Stimulated activated CD4-positive, alpha-beta T cell treated with anti-CD3 and anti-CD28 coated beads, Interleukin-2, amount 100 ng/mL, for 48 hours (primary cell): ENCODE measurements at regions not wholly inside any gene's neighbourhood (a gene's known extent, or its start where the extent isn't known, plus 50 kb on each side); places are given as distances from the start of the nearest gene placed in this dataset.
"Not testable (repeated sequence)": the region's sequence is repeated elsewhere in the genome, so short reads cannot be mapped to it uniquely, and the experiment has no call there.

ENCODE experiments used
- DNase-seq, 2 donors: peaks; one replicate each; pipeline ENCODE4 v3.0.0-alpha.2; 2020

DNA sequence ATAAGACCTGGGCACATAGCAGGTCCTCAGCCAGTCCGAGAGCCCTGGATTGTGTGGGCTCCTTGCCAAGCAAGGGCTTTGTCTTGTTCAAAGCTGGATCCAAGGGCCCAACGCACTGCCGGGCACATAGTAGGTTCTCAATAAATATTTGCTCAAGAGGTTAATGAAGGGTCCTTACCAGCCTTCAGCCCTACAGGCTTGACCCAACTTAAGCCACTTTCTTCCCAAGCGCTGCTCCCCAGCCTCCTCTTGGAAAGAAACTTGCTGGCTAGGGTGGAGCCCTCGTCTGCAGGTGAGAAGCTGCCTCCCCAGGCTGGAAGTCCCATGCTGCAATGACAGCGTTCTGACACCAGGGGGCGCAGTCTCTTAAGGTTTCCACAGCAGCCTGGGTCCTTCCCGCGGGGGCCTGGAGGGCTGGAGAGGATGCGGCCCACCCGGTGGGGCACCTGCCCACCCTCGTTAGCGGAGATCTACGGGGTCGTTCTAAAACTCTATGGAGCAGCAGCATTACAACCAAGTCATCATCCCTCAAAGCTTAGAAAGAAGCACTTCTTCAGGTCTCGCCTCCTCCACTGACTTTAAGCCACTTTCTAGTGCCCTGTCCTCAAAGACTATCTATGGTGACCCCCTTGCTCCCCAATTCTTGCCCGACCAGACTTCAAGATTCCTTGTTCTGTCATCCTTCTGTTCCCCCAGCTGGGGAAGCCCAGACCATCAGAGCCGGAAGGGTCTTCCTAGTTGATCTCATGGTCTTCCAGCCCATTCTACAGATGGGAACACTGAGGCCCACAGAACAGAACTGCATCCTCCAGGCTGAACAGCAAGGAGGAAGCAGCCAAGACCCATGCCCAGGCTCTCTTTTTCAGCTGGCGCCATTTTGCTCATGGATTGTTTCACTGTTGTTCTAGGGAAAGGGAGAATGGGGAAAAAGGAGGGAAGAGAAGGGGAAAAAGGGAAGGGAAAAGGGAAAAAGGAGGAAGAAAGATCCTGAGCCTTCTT, 115.4 kb downstream of the LHX2 start:
- DNase-seq: peak; percentile 80 to 83

DNA sequence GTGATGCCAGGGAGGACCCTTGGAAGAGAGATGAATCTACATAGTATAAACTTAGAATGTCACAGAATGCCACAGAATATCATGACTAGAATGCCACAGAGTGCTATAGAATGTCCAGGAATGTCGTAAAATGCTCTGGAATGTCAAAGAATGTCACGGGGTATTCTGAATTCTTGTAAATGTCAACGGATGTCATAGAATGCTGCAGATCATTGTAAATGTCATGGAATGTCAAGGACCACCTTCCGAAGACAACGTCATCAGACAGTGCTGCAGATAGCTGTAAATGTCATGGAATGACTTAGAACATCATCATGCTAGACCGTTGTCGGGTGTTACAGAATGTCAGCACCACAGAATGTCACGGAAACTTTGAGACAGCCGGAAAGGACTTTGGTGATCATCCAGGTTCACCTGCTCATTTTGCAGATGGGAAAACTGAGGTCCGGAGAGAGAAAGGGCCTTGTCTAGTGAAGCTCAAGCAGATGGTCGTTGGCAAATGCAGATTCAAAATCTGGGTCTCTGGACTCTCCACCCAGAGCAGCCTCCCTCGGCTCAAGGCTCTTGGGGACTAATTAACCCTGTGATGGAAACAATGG, 117.1 kb downstream of the LHX2 start:
- no peak for DNase-seq

DNA sequence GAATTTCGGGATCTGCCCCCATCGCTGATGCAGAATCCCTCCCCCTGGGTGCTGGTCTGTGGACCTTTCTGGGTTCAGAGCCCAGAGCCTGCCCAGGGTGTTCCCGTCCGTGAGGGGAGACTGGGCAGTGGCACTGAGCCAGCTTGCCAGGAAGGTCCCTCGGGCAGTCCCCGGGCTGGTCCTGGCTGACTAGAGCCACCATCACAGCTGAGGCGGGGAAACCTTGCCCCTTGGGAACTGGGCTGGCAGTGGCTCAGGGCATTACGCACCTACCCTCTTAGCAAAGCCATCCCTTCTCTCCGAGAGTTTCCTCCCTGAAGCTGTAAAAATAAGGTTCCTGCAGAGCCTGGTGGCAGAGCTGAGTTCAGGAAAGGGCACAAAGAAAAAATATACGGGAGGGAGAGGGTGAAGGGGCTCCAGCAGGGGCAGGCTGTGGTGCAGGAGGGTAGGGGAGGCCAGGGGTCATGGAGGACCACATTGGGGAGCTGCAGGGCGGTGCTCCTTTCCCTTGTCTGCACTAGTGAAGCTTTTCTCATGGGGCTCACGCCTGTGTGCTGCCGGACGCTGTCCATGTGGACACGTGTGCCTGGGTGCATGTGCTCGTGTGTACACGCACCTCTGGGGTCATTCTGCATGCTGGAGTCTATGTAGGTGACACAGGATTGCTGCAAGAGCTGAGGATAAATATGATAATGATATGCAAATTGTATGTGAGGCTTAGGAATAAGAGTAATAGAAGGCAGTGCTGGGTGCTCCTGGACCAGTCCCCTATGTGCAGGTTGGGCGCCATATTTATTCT, 118.9 kb downstream of the LHX2 start:
- DNase-seq: no peak

DNA sequence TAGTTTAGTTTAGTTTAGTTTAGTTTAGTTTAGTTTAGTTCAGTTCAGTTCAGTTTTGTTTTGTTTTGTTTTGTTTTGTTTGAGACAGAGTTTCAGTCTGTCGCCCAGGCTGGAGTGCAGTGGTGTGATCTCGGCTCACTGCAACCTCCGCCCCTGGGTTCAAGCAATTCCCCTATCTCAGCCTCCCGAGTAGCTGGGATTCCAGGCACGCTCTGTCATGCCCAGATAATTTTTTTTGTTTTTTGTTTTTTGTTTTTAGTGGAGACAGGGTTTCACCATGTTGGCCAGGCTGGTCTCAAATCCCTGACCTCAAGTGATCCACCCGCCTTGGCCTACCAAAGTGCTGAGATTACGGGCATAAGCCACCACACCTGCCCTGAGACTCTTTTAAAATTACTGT, 120.0 kb downstream of the LHX2 start:
- not testable (repeated sequence) for DNase-seq

DNA sequence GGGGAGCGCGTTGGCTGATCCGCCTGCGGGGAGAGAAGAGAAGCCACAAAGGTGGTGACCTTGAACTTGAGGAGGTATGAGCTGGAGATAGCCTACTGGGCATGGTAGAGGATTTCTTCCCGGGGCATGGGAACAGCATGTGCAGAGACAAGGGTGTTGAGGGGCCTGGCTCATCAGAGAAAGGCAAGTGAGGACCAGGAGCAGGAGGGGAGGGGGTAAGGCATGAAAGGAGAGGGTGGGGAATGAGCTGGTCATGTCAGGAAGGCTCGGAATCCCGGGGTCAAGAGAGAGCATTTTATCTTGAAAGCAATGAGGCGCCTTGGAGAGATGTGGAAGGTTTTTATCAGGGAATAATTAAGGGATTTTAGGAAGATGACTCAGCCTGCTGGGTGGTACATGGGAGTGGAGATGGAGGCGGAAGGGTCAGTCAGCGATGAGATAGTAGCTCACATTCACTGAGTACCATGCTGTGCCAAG, 121.1 kb downstream of the LHX2 start:
- no peak for DNase-seq

DNA sequence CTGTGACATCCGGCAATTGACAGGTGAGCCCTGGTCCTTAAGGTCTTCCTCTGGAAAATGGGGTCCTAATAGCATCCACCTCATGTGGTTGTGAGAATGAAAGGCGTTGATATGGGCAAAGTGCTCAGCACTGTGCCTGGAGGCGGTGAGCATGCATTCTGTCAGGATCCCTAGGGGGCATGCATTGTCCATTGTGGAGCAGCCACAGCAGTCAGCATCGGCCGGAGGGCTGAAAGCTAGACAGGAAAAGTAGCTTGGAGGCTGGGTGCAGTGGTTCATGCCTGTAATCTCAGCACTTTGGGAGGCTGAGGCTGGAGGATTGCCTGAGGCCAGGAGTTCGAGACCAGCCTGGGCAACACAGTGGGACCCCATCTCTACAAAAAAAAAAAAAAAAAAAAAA, 122.2 kb downstream of the LHX2 start:
- no peak for DNase-seq

DNA sequence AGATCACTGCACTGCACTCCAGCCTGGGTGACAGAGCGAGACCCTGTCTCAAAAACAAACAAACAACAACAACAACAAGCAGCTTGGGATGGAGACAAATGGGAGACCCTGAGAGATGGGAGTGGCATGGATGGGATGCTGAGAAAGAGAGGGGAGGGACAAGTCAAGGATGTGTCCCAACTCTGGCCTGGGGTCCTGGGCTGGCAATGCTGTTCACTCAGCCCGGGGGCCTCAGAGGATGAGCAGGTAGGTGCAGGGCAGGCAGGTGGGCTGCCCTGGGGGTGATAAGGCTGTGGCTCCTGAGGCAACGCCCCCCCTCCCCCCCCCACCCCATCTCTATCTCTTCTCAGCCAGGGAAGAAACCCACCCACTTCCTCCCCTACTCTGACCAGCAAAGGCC, 123.0 kb downstream of the LHX2 start:
- no peak for DNase-seq

DNA sequence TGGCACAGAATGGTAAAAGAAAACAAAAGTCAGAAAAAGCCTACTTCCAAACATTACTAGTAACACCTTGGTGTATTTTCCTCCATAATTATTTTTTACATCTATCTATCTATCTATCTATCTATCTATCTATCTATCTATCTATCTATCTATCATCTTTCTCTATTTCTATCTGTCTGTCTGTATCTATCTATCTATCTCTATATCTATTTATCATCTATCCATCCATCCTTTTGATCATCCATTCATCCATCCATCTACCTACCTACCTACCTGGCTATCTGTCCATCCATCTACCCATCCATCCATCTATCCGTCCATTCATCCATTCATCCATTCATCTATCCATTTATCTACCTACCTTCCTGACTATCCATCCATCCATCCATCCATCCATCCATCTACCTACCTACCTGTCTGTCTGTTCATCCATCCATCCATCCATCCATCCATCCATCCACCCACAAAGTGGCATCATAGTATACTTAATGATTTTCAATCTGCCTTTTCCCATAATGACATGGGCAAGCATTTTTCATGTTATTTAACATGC, 121.9 kb upstream of the NEK6 start:
- DNase-seq: no peak

DNA sequence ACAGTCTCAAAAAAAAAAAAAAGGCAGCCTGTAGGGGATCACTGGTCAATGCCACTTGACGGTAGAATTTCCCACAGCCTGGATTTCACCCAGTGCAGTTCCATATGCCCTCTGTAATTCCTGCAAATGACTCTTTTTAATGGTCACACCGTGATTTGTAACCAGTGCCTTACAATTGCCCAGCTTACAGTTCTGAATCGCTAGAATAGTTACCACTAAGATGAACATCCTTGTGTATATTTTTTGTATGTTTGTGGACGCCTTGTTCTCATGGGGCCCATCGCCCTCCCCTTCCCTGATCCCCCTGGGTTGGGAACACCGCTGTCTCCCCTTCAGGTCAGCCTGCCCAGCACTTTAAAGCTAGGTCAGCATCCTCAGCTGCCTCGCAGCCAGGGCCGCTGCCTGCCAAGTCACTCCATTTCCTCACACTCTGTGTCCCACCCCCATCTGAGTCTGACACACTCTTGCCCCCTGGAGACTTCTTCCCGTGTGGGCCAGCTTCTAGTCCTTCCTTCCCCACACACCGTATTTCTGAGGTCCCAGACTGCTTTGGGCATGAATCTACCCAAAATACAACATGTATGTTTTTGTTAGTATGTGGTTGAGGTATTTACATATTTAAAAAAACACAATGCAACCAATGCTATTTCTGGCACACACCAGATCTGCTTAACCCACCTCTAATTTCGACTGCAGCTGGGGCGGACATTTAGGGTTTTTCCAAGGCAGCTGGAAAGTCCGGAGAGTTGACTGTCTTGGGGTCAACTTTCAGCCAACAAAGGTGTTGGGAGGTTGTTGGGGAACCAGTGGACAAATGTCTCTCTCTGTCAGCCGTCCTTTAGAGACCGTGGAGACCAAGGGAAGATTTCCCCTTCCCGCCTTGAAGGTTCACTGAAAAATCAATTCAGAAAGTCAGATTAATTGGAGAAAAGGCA, 120.5 kb upstream of the NEK6 start:
- no peak for DNase-seq

DNA sequence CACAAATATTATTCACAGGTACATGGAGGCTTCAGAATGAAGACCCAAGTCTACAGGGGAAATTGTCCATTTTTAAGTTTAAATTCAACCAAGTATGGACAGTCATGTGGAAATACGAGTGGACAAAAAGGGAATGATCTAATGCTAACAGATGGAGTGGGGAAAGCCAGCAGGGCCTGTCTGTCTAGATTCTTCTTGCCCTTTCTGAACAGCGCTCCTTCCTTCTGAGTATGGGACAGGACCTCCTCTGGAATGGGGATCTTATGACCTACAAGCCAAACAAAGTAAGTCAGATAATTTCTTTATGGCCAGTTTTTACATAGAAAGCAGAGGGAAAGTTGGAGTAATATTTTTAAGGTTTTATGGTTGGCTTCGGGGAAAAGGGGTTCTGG, 119.8 kb upstream of the NEK6 start:
- DNase-seq: no peak

DNA sequence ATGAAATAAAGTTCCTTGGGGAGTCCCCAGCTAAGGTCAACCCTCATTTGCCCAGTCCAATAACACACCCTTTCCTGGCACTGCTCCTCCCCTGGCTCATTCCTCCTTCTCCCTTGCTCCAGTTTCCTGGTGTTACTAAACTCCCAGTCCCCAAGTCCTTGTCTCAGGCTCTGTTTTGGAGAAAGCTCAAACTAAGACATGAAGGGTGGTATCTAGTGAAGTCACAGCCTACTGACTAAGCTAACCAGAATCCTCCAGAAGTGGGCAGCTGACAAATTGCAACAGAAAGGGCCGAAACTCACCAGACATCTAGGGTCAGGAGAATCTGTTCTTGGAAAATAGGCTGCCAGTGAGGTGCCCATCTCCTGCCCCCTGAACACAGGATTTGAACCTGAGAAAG, 118.7 kb upstream of the NEK6 start:
- no peak for DNase-seq

DNA sequence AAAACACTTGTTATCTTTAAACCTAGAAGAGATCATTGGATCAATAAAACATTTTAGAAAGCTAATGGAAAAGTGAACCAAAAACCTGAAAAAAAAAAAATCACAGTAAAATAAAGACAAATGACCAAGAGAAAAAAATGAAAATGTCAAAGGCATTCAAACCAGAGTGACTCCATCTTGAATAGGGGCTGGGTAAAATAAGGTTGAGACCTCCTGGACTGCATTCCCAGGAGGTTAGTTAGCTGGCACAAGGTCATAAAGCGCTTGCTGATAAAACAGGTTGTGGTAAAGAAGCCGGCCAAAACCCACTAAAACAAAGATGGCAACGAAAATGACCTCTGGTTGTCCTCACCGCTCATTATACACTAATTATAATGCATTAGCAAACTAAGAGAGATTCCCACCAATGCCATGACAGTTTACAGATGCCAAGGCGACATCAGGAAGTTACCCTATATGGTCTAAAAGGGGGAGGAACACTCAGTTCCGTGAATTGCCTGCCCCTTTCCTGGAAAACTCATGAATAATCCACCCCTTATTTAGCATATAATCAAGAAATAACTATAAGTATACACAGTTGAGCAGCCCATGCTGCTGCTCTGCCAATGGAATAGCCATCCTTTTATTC, 116.7 kb upstream of the NEK6 start:
- no peak for DNase-seq

DNA sequence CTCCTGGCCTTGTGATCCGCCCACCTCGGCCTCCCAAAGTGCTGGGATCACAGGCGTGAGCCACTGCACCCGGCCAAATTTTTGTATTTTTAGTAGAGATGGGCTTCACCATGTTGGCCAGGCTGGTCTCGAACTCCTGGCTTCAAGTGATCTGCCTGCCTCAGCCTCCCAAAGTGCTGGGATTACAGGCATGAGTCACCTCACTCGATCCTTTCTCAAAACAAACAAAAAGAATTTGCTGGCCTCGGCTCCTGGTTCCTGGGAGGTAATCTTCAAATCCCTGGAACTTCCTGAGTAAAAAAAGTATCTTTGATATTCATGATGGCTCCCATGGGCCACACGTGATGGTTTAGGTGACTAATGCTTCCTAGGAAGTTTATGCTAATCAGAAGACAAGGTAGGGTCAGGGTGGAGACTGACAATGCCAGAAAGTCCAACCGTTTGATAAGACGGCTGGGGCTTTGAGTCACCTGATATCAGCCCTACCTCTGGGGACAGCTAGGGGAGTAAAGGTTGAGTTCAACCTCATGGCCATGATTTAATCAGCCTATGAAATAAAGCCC, 113.1 kb upstream of the NEK6 start:
- DNase-seq: not testable (repeated sequence)

DNA sequence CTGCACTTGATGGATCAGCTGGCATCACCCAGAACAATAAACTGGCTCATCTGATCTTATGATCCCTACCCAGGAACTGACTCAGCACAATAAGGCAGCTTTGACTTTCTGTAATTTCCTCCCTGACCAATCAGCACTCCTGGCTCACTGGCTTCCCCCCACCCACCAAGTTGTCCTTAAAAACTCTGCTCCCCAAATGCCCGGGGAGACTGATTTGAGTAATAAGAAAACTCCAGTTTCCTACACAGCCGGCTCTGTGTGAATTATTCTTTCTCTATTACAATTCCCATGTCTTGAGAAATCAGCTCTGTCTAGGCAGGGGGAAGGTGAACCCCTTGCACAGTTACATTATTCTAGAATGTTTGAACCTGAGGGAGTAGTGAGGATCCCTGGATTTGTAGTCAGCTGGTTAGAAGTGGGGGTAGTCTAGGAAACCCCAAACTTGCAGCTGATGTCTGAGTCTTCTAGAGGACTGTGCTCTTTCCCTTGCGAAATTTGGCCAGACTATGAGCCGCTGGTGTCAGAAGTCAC, 111.7 kb upstream of the NEK6 start:
- no peak for DNase-seq

DNA sequence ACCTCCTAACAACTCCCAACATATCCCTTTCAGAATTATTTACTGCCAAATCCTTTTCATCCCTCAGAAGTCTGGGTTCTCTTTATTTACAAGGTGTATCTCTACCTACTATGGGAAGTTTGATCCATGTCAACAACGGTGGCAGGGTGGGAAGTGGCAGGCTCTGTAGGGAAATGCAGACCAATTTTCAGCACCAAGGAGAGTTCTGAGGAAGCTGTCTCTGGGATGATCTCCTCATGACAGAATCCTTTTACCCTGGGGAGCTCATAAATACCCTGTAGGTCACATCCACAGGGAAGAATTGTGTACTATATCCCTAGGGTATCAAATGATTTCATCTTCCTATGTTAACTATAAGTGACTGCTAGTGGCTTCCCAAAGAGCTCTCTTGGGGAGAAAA, 107.8 kb upstream of the NEK6 start:
- DNase-seq: no peak

DNA sequence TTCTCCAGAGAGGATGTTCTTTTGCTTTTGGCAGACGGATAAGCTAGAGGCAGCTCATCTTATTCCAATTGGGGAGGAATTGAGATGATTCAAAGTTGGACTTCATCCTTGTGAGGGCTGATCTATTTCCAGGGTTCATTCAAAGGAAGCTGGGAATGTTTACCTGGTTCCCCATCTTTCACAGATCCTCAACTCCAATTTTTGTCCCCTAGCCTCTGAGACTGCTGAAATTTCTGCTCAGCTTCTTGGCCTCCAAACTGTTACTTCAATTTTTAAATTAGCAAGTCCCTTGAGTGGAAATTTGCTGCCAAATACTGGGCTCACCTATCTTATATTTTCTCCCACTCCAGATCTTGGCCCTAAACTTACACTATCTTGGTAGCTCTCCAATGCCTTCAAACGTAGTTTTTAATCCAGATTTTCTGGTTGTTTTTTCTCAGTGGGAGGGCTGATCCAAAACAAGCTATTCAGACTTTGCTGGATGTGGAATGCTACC, 93.9 kb upstream of the NEK6 start:
- DNase-seq: no peak

DNA sequence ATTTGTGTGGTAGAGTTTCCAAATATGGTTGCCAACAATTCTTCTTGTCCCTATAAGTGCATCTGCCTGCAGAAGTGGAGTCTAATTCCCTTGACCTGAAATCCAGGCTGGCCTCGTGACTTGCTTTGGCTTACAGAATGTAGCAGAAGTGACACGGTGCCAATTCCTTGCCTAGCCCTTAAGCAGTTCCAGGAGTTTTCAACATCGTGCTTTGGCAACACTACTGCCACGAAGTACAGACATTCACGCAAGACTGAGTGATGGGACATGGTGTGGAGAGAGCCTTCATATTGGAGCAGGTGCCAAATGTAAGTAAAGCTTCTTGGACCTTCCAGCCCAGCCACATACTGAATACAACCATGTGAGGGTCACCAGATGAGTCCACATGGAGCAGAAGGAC, 92.9 kb upstream of the NEK6 start:
- DNase-seq: no peak

DNA sequence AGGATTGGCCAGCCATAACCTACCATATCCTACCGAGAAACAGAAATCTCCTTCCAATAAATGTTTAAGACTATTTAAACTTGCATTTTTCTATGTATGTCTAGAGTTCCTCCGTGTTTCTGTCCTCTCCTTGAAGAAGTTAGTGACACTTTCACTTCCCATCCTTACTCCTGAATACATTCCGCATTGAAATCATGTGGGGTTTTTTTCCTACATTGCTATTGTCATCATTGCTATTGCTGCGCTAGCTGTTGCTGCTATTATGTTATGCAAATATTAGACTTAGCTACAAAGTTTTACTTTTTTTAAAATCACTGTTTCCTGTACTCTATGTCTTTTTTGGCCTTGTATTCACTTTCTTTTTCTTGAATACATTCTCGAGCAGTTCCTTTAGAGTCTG, 83.3 kb upstream of the NEK6 start:
- no peak for DNase-seq

DNA sequence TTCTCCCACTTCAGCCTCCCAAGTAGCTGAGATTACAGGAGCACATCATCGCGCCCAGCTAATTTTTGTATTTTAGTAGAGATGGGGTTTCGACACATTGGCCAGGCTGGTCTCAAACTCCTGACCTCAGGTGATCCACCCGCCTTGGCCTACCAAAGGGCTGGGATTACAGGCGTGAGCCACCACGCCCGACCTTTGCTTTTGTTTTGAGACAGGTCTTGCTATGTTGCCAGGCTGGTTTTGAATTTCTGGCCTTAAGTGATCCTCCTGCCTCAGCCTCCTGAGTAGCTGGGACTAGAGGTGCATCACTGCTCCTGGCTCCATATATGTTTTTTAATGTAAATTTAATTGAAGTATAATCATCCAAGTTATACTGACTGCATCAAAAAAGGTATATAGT, 80.2 kb upstream of the NEK6 start:
- DNase-seq: not testable (repeated sequence)

DNA sequence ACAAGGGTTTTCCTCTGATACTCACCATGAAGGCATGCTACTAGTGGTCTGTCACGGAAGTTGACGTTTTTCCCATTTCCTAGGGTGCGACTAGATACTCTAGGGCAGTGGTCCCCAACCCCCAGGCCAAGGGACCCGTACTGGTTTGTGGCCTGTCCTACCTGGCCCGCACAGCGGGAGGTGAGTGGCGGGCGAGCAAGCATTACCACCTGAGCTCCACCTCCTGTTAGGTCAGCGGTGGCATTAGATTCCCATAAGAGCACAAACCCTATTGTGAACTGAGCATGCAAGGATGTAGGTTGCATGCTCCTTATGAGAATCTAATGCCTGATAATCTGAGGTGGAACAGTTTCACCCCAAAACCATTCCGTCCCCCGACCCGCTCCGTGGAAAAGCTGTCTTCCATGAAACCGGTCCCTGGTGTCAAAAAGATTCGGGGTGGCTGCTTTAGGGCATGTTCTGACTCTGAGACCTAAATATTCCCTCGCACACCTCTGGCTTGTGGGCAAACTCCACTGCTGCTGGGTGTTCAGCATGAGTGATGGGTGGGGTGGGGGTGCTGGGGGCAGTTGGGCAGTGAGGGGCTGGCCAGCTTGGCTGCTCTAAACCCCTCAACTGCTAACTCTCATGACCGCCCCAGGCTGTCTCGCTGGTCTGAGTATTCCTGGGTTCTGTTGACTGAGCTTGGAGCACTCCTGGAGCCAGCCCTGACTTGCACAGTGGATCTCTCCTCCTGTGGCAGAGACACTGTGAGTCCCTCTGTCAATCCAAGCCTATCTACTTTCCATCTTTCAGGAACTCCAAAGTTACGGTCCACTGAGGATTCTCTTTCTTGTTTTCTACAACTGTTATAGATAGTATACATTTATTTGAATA, 78.3 kb upstream of the NEK6 start:
- DNase-seq: no peak
